K562 (cell line): ENCODE measurements at regions not wholly inside any gene's neighbourhood (a gene's known extent, or its start where the extent isn't known, plus 50 kb on each side); places are given as distances from the start of the nearest gene placed in this dataset.

Source experiments
- MYBL2 ChIP-seq, 2 experiments: fragments of 450-650 bp in 1 of 2; sonication (generic) in 1 of 2; formaldehyde crosslinking in 1 of 2; IDR thresholded peaks; 2 replicates each; pipeline versions ENCODE4 v1.6.1 to v1.8.1; 2017 to 2022; ENCODE audit warnings: borderline replicate concordance in 1 of 2, inconsistent platforms in 1 of 2, low read depth in 1 of 2, mild to moderate bottlenecking in 1 of 2, missing genetic modification reagents in 1 of 2, moderate library complexity in 1 of 2
- SMARCC2 ChIP-seq: fragments of 450-650 bp; IDR thresholded peaks from 2 replicates; pipeline ENCODE4 v1.6.1; 2017; ENCODE audit warnings: antibody characterized with exemption, moderate library complexity, mild to moderate bottlenecking, low read depth

- TF ChIP-seq SMARCC2, result no peak
- TF ChIP-seq MYBL2 (IDR thresholded peaks at IDR 0.05; ENCODE audit: low read depth), result no peak
- no peak for TF ChIP-seq MYBL2 (CRISPR knock-in tag; IDR thresholded peaks at IDR 0.05; ENCODE audit: borderline replicate concordance)
Observed at GRCh38 chr5:1636981-1637638, 113.3 kb upstream of the LPCAT1 start.
